ENCODE measurements at regions not wholly inside any gene's neighbourhood (a gene's known extent, or its start where the extent isn't known, plus 50 kb on each side); places are given as distances from the start of the nearest gene placed in this dataset.

DNA sequence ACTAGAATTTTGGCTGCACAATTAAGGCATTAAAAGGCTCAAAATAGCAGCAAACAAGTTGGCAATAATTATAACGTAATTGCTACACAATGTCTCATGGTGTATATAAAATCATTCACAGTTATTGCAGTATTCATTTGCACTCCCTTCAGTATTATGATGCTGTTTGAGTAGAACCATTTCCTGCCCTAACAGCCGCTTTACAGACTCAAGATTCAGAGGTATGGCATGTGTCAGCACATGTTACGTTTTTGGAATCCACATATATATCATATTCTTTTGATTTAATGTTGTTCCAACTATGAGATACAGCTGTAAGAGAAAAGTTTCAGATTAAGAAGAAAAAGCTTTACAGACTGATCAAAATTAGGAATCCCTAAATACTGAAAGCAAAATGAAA lies 56.3 kb upstream of the NCKAP5 start:
- ChIA-PET CTCF (no interaction called here), POLR2A (no interaction called here)
- no peak for TF ChIP-seq FOXK2 (IDR thresholded peaks at IDR 0.05)
- no peak for TF ChIP-seq ARNT (IDR thresholded peaks at IDR 0.05)
- no peak for TF ChIP-seq ELF4 (IDR thresholded peaks at IDR 0.05)
- TF ChIP-seq CTBP1 (IDR thresholded peaks at IDR 0.05; ENCODE audit: borderline replicate concordance) = no peak
- no peak for TF ChIP-seq TARDBP (IDR thresholded peaks at IDR 0.05)
- no peak for TF ChIP-seq ZNF384 (IDR thresholded peaks at IDR 0.05)
- TF ChIP-seq NFRKB (IDR thresholded peaks at IDR 0.05) = no peak
- TF ChIP-seq L3MBTL2 (conservative IDR thresholded peaks at IDR 0.05) = no peak
- TF ChIP-seq SP1 (IDR thresholded peaks at IDR 0.05) = no peak
- no peak for TF ChIP-seq HDGF (IDR thresholded peaks at IDR 0.05; ENCODE audit: borderline replicate concordance)
- no peak for TF ChIP-seq FOXM1 (IDR thresholded peaks at IDR 0.05; ENCODE audit: borderline replicate concordance)
- no peak for TF ChIP-seq BHLHE40 (IDR thresholded peaks at IDR 0.05; ENCODE audit: borderline replicate concordance)
- TF ChIP-seq, protein P1, sequence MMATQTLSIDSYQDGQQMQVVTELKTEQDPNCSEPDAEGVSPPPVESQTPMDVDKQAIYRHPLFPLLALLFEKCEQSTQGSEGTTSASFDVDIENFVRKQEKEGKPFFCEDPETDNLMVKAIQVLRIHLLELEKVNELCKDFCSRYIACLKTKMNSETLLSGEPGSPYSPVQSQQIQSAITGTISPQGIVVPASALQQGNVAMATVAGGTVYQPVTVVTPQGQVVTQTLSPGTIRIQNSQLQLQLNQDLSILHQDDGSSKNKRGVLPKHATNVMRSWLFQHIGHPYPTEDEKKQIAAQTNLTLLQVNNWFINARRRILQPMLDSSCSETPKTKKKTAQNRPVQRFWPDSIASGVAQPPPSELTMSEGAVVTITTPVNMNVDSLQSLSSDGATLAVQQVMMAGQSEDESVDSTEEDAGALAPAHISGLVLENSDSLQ (IDR thresholded peaks at IDR 0.05) = no peak
- TF ChIP-seq FOXA1 (IDR thresholded peaks at IDR 0.05) = no peak
- TF ChIP-seq SUZ12 (IDR thresholded peaks at IDR 0.05) = no peak
- no peak for TF ChIP-seq LEF1 (IDR thresholded peaks at IDR 0.05; ENCODE audit: borderline replicate concordance)
- DNase-seq (ENCODE audit: extremely low spot score) = no peak

DNA sequence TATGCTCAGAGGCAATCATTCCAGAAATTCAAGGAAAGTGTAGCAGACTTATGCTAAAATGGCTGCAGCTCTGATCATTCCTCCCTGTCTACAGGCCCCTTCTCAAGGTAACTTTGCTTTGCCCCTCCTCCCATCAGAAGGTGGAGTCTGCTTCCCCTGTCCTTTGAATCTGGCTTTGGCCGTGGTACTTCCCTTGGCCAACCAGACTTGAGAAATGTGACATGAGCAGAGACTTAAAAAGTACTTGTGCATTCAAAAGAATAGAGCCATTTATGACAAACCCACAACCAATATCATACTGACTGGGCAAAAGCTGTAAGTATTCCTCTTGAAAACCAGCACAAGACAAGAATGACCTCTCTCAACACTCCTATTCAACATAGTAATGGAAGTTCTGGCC lies 59.5 kb upstream of the NCKAP5 start:
- TF ChIP-seq SUZ12 (IDR thresholded peaks at IDR 0.05) (no peak), SP1 (IDR thresholded peaks at IDR 0.05) (no peak)
- no peak for DNase-seq (ENCODE audit: extremely low spot score)
- POLR2A ChIA-PET = no interaction called here
- CTCF ChIA-PET = no interaction called here

DNA sequence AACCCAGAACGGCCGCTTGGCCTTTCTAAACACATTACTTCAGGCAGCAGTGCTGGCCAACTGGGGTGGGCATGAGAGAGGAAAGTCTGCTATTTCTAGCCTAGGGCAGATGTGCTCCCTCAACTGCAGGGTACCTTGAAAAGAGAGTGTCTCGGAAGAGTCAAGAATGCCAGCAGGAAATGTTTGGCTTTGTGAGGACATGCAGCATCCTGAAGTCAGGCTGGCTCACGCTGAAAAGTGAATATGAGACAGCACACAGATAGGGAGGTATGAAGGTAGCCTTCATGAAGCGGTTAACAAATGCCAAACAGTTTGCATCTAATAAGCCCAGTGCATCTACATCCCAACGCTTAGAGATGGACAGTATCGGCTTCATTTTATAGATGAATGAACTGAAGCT lies 65.0 kb upstream of the NCKAP5 start:
- DNase-seq (ENCODE audit: extremely low spot score) = no peak
- TF ChIP-seq FOXA1 (IDR thresholded peaks at IDR 0.05) (no peak), ZNF384 (IDR thresholded peaks at IDR 0.05) (no peak), BHLHE40 (IDR thresholded peaks at IDR 0.05; ENCODE audit: borderline replicate concordance) (no peak), NFRKB (IDR thresholded peaks at IDR 0.05) (no peak), ELF4 (IDR thresholded peaks at IDR 0.05) (no peak), SP1 (IDR thresholded peaks at IDR 0.05) (no peak), SUZ12 (IDR thresholded peaks at IDR 0.05) (no peak), L3MBTL2 (conservative IDR thresholded peaks at IDR 0.05) (no peak), CTBP1 (IDR thresholded peaks at IDR 0.05; ENCODE audit: borderline replicate concordance) (no peak), LEF1 (IDR thresholded peaks at IDR 0.05; ENCODE audit: borderline replicate concordance) (no peak), TARDBP (IDR thresholded peaks at IDR 0.05) (no peak), FOXM1 (IDR thresholded peaks at IDR 0.05; ENCODE audit: borderline replicate concordance) (no peak), FOXK2 (IDR thresholded peaks at IDR 0.05) (no peak), ARNT (IDR thresholded peaks at IDR 0.05) (no peak)
- TF ChIP-seq, protein P1 (IDR thresholded peaks at IDR 0.05) = no peak
- CTCF ChIA-PET = no interaction called here
- POLR2A ChIA-PET = no interaction called here

DNA sequence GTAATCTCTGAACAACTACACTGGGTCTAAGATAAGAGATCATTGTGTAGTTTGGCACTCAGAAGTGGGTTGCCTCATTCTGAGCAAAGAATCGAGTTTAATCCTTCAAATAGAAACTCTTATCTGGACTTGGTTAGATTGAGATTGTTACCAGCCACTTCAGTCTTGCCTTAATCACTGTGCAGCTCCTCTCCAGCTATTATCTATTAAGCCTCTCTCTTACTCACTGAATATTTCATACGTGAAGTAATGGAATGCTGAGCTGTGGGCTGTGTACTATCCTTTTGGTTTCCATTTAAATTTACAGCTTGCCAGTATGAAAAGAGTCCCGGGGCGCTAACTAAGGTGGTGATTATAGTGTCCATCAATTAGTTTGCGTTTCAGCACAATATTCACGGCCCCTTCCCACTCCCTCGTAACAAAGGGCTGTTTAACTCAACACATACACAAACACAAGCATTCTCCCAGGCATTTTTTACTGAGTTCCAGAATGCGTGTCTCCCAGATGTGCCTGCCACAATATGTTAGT lies 65.7 kb upstream of the NCKAP5 start:
- ChIA-PET CTCF (interaction anchor here (0.7 kb wide), 1 partner anchor 374 kb away, joined by 4 read pairs; no protein-coding TSS in a partner anchor), POLR2A (no interaction called here)
- no peak for DNase-seq (ENCODE audit: extremely low spot score)
- no peak for TF ChIP-seq SUZ12 (IDR thresholded peaks at IDR 0.05)
- no peak for TF ChIP-seq TARDBP (IDR thresholded peaks at IDR 0.05)
- TF ChIP-seq BHLHE40 (IDR thresholded peaks at IDR 0.05; ENCODE audit: borderline replicate concordance) = no peak
- no peak for TF ChIP-seq NFRKB (IDR thresholded peaks at IDR 0.05)
- TF ChIP-seq HDGF (IDR thresholded peaks at IDR 0.05; ENCODE audit: borderline replicate concordance) = no peak
- TF ChIP-seq ELF4 (IDR thresholded peaks at IDR 0.05) = no peak
- no peak for TF ChIP-seq FOXM1 (IDR thresholded peaks at IDR 0.05; ENCODE audit: borderline replicate concordance)
- no peak for TF ChIP-seq L3MBTL2 (conservative IDR thresholded peaks at IDR 0.05)
- TF ChIP-seq ZNF384 (IDR thresholded peaks at IDR 0.05) = no peak
- no peak for TF ChIP-seq ARNT (IDR thresholded peaks at IDR 0.05)
- no peak for TF ChIP-seq LEF1 (IDR thresholded peaks at IDR 0.05; ENCODE audit: borderline replicate concordance)
- no peak for TF ChIP-seq SP1 (IDR thresholded peaks at IDR 0.05)
- TF ChIP-seq CTBP1 (IDR thresholded peaks at IDR 0.05; ENCODE audit: borderline replicate concordance) = no peak
- TF ChIP-seq FOXK2 (IDR thresholded peaks at IDR 0.05) = no peak
- TF ChIP-seq, protein P1 (IDR thresholded peaks at IDR 0.05) = no peak
- TF ChIP-seq FOXA1 (IDR thresholded peaks at IDR 0.05) = no peak

DNA sequence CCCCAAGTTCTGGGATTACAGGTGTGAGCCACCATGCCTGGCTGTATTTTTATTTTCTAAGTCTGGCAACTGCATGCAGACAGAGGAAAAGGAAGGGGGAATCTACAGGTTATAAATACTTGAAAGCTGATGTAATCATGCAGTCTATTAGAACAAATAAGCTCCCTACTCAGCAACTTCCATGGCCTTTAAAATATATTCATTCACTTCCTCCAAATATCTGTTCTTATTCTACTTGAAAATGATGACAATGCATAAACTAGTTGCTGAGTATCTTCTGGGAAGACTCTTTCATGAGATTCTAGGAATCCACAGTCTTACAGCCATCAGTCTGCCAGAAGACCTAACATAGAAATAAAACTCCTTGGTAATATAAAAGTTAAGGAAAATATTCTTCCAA lies 66.9 kb upstream of the NCKAP5 start:
- TF ChIP-seq ARNT (IDR thresholded peaks at IDR 0.05) = no peak
- no peak for TF ChIP-seq FOXK2 (IDR thresholded peaks at IDR 0.05)
- no peak for TF ChIP-seq SUZ12 (IDR thresholded peaks at IDR 0.05)
- TF ChIP-seq FOXA1 (IDR thresholded peaks at IDR 0.05) = no peak
- TF ChIP-seq BHLHE40 (IDR thresholded peaks at IDR 0.05; ENCODE audit: borderline replicate concordance) = no peak
- no peak for TF ChIP-seq FOXM1 (IDR thresholded peaks at IDR 0.05; ENCODE audit: borderline replicate concordance)
- no peak for TF ChIP-seq HDGF (IDR thresholded peaks at IDR 0.05; ENCODE audit: borderline replicate concordance)
- no peak for TF ChIP-seq TARDBP (IDR thresholded peaks at IDR 0.05)
- TF ChIP-seq SP1 (IDR thresholded peaks at IDR 0.05) = no peak
- no peak for TF ChIP-seq ZNF384 (IDR thresholded peaks at IDR 0.05)
- no peak for TF ChIP-seq NFRKB (IDR thresholded peaks at IDR 0.05)
- TF ChIP-seq, protein P1 (IDR thresholded peaks at IDR 0.05) = no peak
- TF ChIP-seq ELF4 (IDR thresholded peaks at IDR 0.05) = no peak
- no peak for TF ChIP-seq LEF1 (IDR thresholded peaks at IDR 0.05; ENCODE audit: borderline replicate concordance)
- no peak for TF ChIP-seq L3MBTL2 (conservative IDR thresholded peaks at IDR 0.05)
- TF ChIP-seq CTBP1 (IDR thresholded peaks at IDR 0.05; ENCODE audit: borderline replicate concordance) = no peak
- ChIA-PET POLR2A (no interaction called here), CTCF (no interaction called here)
- no peak for DNase-seq (ENCODE audit: extremely low spot score)
